K562 (cell line): ENCODE measurements at regions not wholly inside any gene's neighbourhood (a gene's known extent, or its start where the extent isn't known, plus 50 kb on each side); places are given as distances from the start of the nearest gene placed in this dataset.

Source experiments
- HMG20B ChIP-seq: fragments of 250-450 bp; sonication (Bioruptor Pico); IDR thresholded peaks from 2 replicates; pipeline ENCODE4 v1.5.0; 2021; ENCODE audit warnings: mild to moderate bottlenecking
- IRF1 ChIP-seq: sonication (generic); formaldehyde crosslinking; IDR thresholded peaks from 2 replicates; pipeline ENCODE4 v1.8.0; 2022; ENCODE audit warnings: missing genetic modification reagents, mild to moderate bottlenecking, borderline replicate concordance

GRCh38 chr2:234296991-234297390 is 199.9 kb downstream of the ARL4C start:
- TF ChIP-seq IRF1 = no peak
- TF ChIP-seq HMG20B = no peak
